HepG2 (cell line): ENCODE measurements at regions not wholly inside any gene's neighbourhood (a gene's known extent, or its start where the extent isn't known, plus 50 kb on each side); places are given as distances from the start of the nearest gene placed in this dataset.

Source experiments
- ETV6 ChIP-seq: sonication (generic); formaldehyde crosslinking; conservative IDR thresholded peaks from 2 replicates; pipeline ENCODE4 v1.4.0; 2020; ENCODE audit warnings: missing genetic modification reagents
- ZBTB7A ChIP-seq: sonication (generic); formaldehyde crosslinking; IDR thresholded peaks from 2 replicates; pipeline ENCODE4 v1.8.0; 2022; ENCODE audit warnings: mild to moderate bottlenecking, missing genetic modification reagents
- ZNF562 ChIP-seq: sonication (generic); formaldehyde crosslinking; IDR thresholded peaks from 2 replicates; pipeline ENCODE4 v1.8.0; 2022; ENCODE audit warnings: missing genetic modification reagents, borderline replicate concordance
- TF ChIP-seq, protein P1 (sequence below): sonication (generic); formaldehyde crosslinking; IDR thresholded peaks from 2 replicates; pipeline ENCODE4 v1.5.0; 2020; ENCODE audit warnings: mild to moderate bottlenecking, missing genetic modification reagents, moderate library complexity
- TF ChIP-seq, protein P2 (sequence below): sonication (generic); formaldehyde crosslinking; IDR thresholded peaks from 2 replicates; pipeline ENCODE4 v1.5.0; 2020; ENCODE audit warnings: mild to moderate bottlenecking, missing genetic modification reagents

DNA sequence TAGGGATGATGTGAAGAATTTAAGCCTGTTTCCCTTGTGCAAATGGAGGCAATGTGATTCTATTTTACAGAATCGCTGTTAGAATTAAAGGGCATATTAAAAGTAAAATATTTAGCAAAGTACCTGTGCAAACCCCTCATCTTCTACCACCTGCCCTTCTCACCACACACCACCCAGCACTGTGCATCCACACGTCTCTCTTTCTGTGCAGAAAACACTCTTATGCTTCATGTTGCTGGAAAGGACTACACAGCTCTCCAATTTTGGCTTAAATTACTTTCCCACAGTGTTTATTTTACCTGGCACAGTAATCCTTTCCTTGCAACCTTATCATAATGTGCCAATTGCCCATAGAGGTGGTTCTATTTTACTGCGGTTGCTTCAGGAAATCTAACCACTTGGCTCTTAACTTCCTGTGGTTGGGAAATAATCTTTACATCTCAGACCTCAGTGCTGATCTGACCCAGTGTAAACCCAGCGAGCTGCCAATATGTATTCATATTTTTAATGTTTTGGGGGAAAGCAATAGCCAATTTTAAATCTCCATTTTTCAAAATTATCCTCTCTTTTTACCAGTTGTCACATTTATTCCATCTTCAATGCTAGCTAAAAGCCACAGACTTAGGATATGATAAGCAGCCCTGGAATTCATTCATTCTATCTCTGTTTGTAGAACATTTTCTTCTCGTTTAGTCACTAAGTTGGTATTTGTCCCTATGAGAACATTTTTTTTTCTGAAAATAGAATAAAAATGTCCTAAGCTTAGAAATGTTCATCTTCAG, 250.9 kb downstream of the DSEL start:
- TF ChIP-seq, protein P1, sequence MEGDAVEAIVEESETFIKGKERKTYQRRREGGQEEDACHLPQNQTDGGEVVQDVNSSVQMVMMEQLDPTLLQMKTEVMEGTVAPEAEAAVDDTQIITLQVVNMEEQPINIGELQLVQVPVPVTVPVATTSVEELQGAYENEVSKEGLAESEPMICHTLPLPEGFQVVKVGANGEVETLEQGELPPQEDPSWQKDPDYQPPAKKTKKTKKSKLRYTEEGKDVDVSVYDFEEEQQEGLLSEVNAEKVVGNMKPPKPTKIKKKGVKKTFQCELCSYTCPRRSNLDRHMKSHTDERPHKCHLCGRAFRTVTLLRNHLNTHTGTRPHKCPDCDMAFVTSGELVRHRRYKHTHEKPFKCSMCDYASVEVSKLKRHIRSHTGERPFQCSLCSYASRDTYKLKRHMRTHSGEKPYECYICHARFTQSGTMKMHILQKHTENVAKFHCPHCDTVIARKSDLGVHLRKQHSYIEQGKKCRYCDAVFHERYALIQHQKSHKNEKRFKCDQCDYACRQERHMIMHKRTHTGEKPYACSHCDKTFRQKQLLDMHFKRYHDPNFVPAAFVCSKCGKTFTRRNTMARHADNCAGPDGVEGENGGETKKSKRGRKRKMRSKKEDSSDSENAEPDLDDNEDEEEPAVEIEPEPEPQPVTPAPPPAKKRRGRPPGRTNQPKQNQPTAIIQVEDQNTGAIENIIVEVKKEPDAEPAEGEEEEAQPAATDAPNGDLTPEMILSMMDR (CRISPR knock-in tag): no peak
- TF ChIP-seq ETV6 (CRISPR knock-in tag): no peak
- TF ChIP-seq, protein P2, sequence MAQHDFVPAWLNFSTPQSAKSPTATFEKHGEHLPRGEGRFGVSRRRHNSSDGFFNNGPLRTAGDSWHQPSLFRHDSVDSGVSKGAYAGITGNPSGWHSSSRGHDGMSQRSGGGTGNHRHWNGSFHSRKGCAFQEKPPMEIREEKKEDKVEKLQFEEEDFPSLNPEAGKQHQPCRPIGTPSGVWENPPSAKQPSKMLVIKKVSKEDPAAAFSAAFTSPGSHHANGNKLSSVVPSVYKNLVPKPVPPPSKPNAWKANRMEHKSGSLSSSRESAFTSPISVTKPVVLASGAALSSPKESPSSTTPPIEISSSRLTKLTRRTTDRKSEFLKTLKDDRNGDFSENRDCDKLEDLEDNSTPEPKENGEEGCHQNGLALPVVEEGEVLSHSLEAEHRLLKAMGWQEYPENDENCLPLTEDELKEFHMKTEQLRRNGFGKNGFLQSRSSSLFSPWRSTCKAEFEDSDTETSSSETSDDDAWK (CRISPR knock-in tag): no peak
- TF ChIP-seq ZBTB7A (CRISPR knock-in tag): no peak
- TF ChIP-seq ZNF562 (CRISPR knock-in tag): no peak
